Activated CD4-positive, alpha-beta T cell treated with anti-CD3 and anti-CD28 coated beads, Interleukin-2, amount 10 ng/mL, durations not matched to agents 7 days and 5 days (primary cell): ENCODE measurements at regions not wholly inside any gene's neighbourhood (a gene's known extent, or its start where the extent isn't known, plus 50 kb on each side); places are given as distances from the start of the nearest gene placed in this dataset.

Experiments used
- CTCF ChIA-PET: fragments of 350-600 bp; sonication (Branson Sonifier 250); formaldehyde crosslinking; loops from one replicate; lab custom pipeline; 2021; ENCODE audit warnings: antibody characterized with exemption; lab: Charles Lee
- POLR2A ChIA-PET: fragments of 350-600 bp; sonication (Branson Sonifier 250); formaldehyde crosslinking; loops from one replicate; lab custom pipeline; 2021; ENCODE audit warnings: antibody characterized with exemption; lab: Charles Lee
- DNase-seq: peaks from one replicate; pipeline ENCODE4 v3.0.0-alpha.2; 2020
- H3K27ac Mint-ChIP-seq: one replicate; pipeline ENCODE4 v1.8.0; 2021; ENCODE audit warnings: mild to moderate bottlenecking, moderate library complexity, mixed read lengths
- H3K27me3 Mint-ChIP-seq: one replicate; pipeline ENCODE4 v1.8.0; 2021; ENCODE audit warnings: mixed read lengths
- H3K36me3 Mint-ChIP-seq: one replicate; pipeline ENCODE4 v1.8.0; 2021; ENCODE audit warnings: low read depth, mixed read lengths
- H3K4me1 Mint-ChIP-seq: one replicate; pipeline ENCODE4 v1.8.0; 2021; ENCODE audit warnings: mixed read lengths
- H3K4me3 Mint-ChIP-seq: one replicate; pipeline ENCODE4 v1.8.0; 2021; ENCODE audit warnings: mild to moderate bottlenecking, moderate library complexity, mixed read lengths
- H3K9me3 Mint-ChIP-seq: one replicate; pipeline ENCODE4 v1.8.0; 2021; ENCODE audit warnings: mixed read lengths

- Mint-ChIP-seq H3K9me3 (no peaks in the 10 kb centered on the region), H3K4me1 (no peaks in the 10 kb centered on the region), H3K36me3 (no peaks in the 10 kb centered on the region), H3K4me3 (no peak overlapping the region), H3K27ac (no peak overlapping the region), H3K27me3 (no peaks in the 10 kb centered on the region)
- ChIA-PET POLR2A (no interaction called here), CTCF (interaction anchor here (1.1 kb wide), 1 partner anchor 11 kb away, joined by 3 read pairs; no protein-coding TSS in a partner anchor)
- DNase-seq, result no peak
Measured at GRCh38 chr6:71481011-71481410, 192.4 kb downstream of the OGFRL1 start.

- Mint-ChIP-seq H3K27ac (no peak overlapping the region), H3K4me3 (no peak overlapping the region), H3K9me3 (no peaks in the 10 kb centered on the region), H3K27me3 (peaks cover under 1% of the 10 kb centered on the region), H3K36me3 (no peaks in the 10 kb centered on the region), H3K4me1 (no peaks in the 10 kb centered on the region)
- POLR2A ChIA-PET, result no interaction called here
- CTCF ChIA-PET, result interaction anchor here (1.1 kb wide), 1 partner anchor 10 kb away, joined by 3 read pairs; no protein-coding TSS in a partner anchor
- no peak for DNase-seq
Measured at GRCh38 chr6:71481801-71482200, 193.2 kb downstream of the OGFRL1 start.

DNA sequence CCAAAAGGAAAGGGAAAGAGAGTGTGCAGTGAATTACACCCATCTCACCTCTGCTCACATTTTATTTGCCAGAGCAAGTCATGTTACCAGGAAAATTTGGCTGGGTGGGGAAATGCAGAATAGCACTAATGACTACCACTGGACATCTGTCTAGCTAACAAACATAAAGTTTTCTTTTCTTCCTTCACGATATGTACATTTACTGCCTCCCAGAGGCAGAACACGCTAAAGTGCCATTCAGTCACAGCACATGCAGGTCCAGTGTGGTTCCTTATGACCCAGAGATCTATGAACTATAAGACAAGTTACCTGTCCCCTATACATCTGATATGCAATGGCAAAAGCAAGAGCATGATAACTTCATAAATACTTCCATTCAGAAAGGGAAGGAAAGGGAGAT lies 194.1 kb downstream of the OGFRL1 start:
- Mint-ChIP-seq H3K36me3 (no peaks in the 10 kb centered on the region), H3K4me3 (no peak overlapping the region), H3K27ac (no peak overlapping the region), H3K27me3 (peaks cover 2% of the 10 kb centered on the region), H3K4me1 (no peaks in the 10 kb centered on the region), H3K9me3 (no peaks in the 10 kb centered on the region)
- ChIA-PET CTCF (no interaction called here), POLR2A (no interaction called here)
- no peak for DNase-seq

- H3K4me3 Mint-ChIP-seq, result no peak overlapping the region
- POLR2A ChIA-PET, result no interaction called here
- H3K9me3 Mint-ChIP-seq, result no peaks in the 10 kb centered on the region
Measured at GRCh38 chr6:71486461-71486860, 197.8 kb downstream of the OGFRL1 start.

DNA sequence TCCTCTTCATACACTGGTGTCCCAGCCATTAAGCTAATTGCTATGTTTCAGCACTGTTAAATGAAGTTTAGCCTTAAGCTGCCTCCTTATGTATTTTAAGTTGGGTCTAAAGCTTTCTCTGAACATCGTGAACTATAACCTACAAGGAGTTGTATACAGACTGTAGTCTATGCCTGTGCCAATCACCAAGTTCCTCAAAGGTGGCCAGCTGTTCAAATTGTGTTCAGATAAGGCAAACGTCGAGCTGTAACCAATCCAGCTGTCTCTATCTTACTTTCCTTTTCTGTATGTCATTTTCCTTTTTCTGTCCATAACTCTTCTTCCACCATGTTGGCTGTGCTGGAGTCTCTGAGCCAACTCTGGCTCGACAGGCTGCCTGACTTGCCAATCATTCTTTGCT lies 199.6 kb downstream of the OGFRL1 start:
- ChIA-PET CTCF (no interaction called here), POLR2A (no interaction called here)
- H3K27ac Mint-ChIP-seq, result no peak overlapping the region
- no peak overlapping the region for H3K4me3 Mint-ChIP-seq
- DNase-seq, result no peak
- H3K4me1 Mint-ChIP-seq, result no peaks in the 10 kb centered on the region
- H3K9me3 Mint-ChIP-seq, result no peaks in the 10 kb centered on the region
- H3K36me3 Mint-ChIP-seq, result no peaks in the 10 kb centered on the region
- H3K27me3 Mint-ChIP-seq, result peaks cover 6% of the 10 kb centered on the region

More at GRCh38 chr6:71486461-71486860, 197.8 kb downstream of the OGFRL1 start:
- H3K36me3 Mint-ChIP-seq, result no peaks in the 10 kb centered on the region
- no peak for DNase-seq
- peaks cover 6% of the 10 kb centered on the region for H3K27me3 Mint-ChIP-seq
- no peaks in the 10 kb centered on the region for H3K4me1 Mint-ChIP-seq
- CTCF ChIA-PET, result no interaction called here
- H3K27ac Mint-ChIP-seq, result no peak overlapping the region

DNA sequence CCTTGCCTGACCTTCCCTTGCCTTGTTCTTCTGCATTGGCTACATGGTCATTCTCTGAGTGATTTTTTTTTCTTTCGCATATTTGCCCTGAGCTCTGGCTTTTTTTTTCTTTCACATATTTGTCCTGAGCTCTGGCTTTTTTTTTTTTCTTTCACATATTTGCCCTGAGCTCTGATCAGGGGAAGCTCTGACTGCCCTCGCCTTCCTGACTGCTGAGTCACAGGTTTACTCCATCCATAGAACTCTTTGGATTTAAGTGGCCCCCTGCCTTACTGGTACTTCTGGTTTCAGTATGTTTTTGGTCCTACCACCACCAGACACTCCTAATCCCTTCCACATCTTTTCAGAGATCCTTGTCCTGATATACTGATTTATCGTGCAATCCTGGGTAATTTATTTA lies 201.1 kb downstream of the OGFRL1 start:
- Mint-ChIP-seq H3K9me3 (no peaks in the 10 kb centered on the region), H3K27me3 (peaks cover 11% of the 10 kb centered on the region), H3K27ac (no peak overlapping the region), H3K36me3 (no peaks in the 10 kb centered on the region), H3K4me3 (no peak overlapping the region), H3K4me1 (no peaks in the 10 kb centered on the region)
- CTCF ChIA-PET, result no interaction called here
- DNase-seq, result no peak
- POLR2A ChIA-PET, result no interaction called here

GRCh38 chr6:71490876-71491275 lies 202.3 kb downstream of the OGFRL1 start:
- Mint-ChIP-seq H3K4me1 (peaks cover under 1% of the 10 kb centered on the region), H3K9me3 (no peaks in the 10 kb centered on the region), H3K36me3 (no peaks in the 10 kb centered on the region), H3K27ac (no peak overlapping the region), H3K27me3 (peaks cover 11% of the 10 kb centered on the region), H3K4me3 (no peak overlapping the region)
- ChIA-PET POLR2A (no interaction called here), CTCF (no interaction called here)
- DNase-seq, result no peak

GRCh38 chr6:71491844-71492243 lies 203.2 kb downstream of the OGFRL1 start:
- Mint-ChIP-seq H3K9me3 (no peaks in the 10 kb centered on the region), H3K27me3 (peaks cover 10% of the 10 kb centered on the region), H3K4me3 (no peak overlapping the region), H3K36me3 (no peaks in the 10 kb centered on the region), H3K4me1 (peaks cover 7% of the 10 kb centered on the region), H3K27ac (no peak overlapping the region)
- CTCF ChIA-PET, result interaction anchor here (0.9 kb wide), 1 partner anchor 11 kb away, joined by 3 read pairs; no protein-coding TSS in a partner anchor
- POLR2A ChIA-PET, result no interaction called here
- no peak for DNase-seq

GRCh38 chr6:71492668-71493067 lies 204.1 kb downstream of the OGFRL1 start:
- ChIA-PET POLR2A (no interaction called here), CTCF (no interaction called here)
- H3K4me3 Mint-ChIP-seq, result no peak overlapping the region
- no peak overlapping the region for H3K27ac Mint-ChIP-seq
- H3K36me3 Mint-ChIP-seq, result no peaks in the 10 kb centered on the region
- no peaks in the 10 kb centered on the region for H3K9me3 Mint-ChIP-seq
- H3K27me3 Mint-ChIP-seq, result peaks cover 9% of the 10 kb centered on the region
- peaks cover 7% of the 10 kb centered on the region for H3K4me1 Mint-ChIP-seq
- DNase-seq, result no peak

- peak; percentile 17 for DNase-seq
- H3K27ac Mint-ChIP-seq, result no peak overlapping the region
- ChIA-PET POLR2A (no interaction called here), CTCF (no interaction called here)
- H3K36me3 Mint-ChIP-seq, result no peaks in the 10 kb centered on the region
- peaks cover 5% of the 10 kb centered on the region for H3K27me3 Mint-ChIP-seq
- H3K4me1 Mint-ChIP-seq, result peaks cover 7% of the 10 kb centered on the region
- peak overlapping the region; percentile 33 for H3K4me3 Mint-ChIP-seq
- no peaks in the 10 kb centered on the region for H3K9me3 Mint-ChIP-seq
Measured at GRCh38 chr6:71496018-71496721, 207.6 kb downstream of the OGFRL1 start.

GRCh38 chr6:71496722-71497033 lies 208.1 kb downstream of the OGFRL1 start:
- peaks cover 5% of the 10 kb centered on the region for H3K27me3 Mint-ChIP-seq
- CTCF ChIA-PET, result no interaction called here
- H3K9me3 Mint-ChIP-seq, result no peaks in the 10 kb centered on the region
- H3K4me3 Mint-ChIP-seq, result no peak overlapping the region
- no peak for DNase-seq
- H3K27ac Mint-ChIP-seq, result no peak overlapping the region
- POLR2A ChIA-PET, result no interaction called here
- no peaks in the 10 kb centered on the region for H3K36me3 Mint-ChIP-seq
- H3K4me1 Mint-ChIP-seq, result peaks cover 7% of the 10 kb centered on the region

DNA sequence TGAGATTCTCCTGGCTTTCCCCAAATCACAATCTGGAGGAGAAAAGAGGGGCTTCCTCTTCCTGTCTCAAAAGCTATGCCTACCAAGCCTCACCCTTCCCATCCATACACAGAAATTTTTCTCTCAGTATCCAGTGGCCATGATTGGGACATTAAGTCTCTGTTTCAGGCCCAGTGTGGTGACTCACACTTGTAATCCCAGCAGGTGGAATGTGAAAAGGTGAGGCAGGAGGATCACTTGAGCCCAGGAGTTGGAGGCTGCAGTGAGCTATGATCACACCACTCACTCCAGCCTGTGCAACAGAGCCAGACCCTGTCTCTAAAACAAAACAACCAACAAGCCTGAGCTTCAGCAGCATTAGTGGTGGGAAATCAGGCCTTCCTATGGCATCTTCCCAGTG lies 210.0 kb downstream of the OGFRL1 start:
- DNase-seq, result no peak
- POLR2A ChIA-PET, result no interaction called here
- H3K4me3 Mint-ChIP-seq, result no peak overlapping the region

DNA sequence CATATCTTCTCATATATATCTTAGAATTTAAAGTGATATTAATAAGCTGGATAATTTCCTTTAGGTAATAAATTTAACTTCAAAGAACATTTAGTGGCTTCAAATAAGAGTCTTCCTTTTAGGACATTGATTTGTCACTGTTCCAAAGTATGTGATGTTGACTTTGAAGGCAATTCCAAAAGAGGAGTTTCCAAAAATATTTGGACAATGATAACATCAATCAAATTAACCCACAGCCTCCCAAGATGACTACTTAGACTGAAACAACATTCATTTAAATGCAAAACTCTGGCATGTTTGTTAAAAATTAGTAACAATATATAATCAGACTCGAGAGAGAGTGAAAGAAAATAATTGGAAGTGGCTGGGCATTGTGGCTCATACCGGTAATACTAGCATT lies 211.1 kb downstream of the OGFRL1 start:
- CTCF ChIA-PET, result no interaction called here
- POLR2A ChIA-PET, result no interaction called here
- no peaks in the 10 kb centered on the region for H3K36me3 Mint-ChIP-seq
- H3K27ac Mint-ChIP-seq, result no peak overlapping the region
- H3K27me3 Mint-ChIP-seq, result no peaks in the 10 kb centered on the region
- H3K4me1 Mint-ChIP-seq, result peaks cover 7% of the 10 kb centered on the region
- no peaks in the 10 kb centered on the region for H3K9me3 Mint-ChIP-seq
- no peak for DNase-seq
- H3K4me3 Mint-ChIP-seq, result no peak overlapping the region

More for the DNA sequence above, 210.0 kb downstream of the OGFRL1 start:
- Mint-ChIP-seq H3K36me3 (no peaks in the 10 kb centered on the region), H3K27ac (no peak overlapping the region), H3K4me1 (peaks cover 7% of the 10 kb centered on the region), H3K27me3 (peaks cover 5% of the 10 kb centered on the region), H3K9me3 (no peaks in the 10 kb centered on the region)
- CTCF ChIA-PET, result no interaction called here

- Mint-ChIP-seq H3K36me3 (no peaks in the 10 kb centered on the region), H3K27me3 (no peaks in the 10 kb centered on the region), H3K4me1 (no peaks in the 10 kb centered on the region), H3K4me3 (no peak overlapping the region), H3K27ac (no peak overlapping the region), H3K9me3 (no peaks in the 10 kb centered on the region)
- ChIA-PET CTCF (no interaction called here), POLR2A (no interaction called here)
- DNase-seq, result no peak
Measured at GRCh38 chr6:71502168-71502567, 213.6 kb downstream of the OGFRL1 start.
